SK-N-SH treated with all-trans-retinoic acid at 6 μM for 48 hours (cell line): ENCODE measurements at regions not wholly inside any gene's neighbourhood (a gene's known extent, or its start where the extent isn't known, plus 50 kb on each side); places are given as distances from the start of the nearest gene placed in this dataset.

Experiments
- ATAC-seq: fragments of 200-7000 bp; cut with Tn5 transposase; 3 replicates; pipeline ENCODE4 v1.9.1; 2020; ENCODE audit warnings: mild to moderate bottlenecking, moderate library complexity
- ARNTL ChIP-seq: fragments of 450-650 bp; formaldehyde crosslinking; IDR thresholded peaks from 2 replicates; pipeline ENCODE4 v1.5.0; 2020; ENCODE audit warnings: low read depth, mild to moderate bottlenecking, moderate library complexity, borderline replicate concordance
- BACH2 ChIP-seq: fragments of 250-450 bp; sonication (Bioruptor Pico); IDR thresholded peaks from 2 replicates; pipeline ENCODE4 v1.9.0; 2021; ENCODE audit warnings: mild to moderate bottlenecking, borderline replicate concordance
- CSDC2 ChIP-seq: fragments of 250-450 bp; sonication (Bioruptor Pico); IDR thresholded peaks from 2 replicates; pipeline ENCODE4 v1.5.0; 2020; ENCODE audit warnings: mild to moderate bottlenecking, moderate library complexity
- GLIS3 ChIP-seq: fragments of 250-450 bp; sonication (Bioruptor Pico); IDR thresholded peaks from 2 replicates; pipeline ENCODE4 v1.5.0; 2020; ENCODE audit warnings: mild to moderate bottlenecking, moderate library complexity
- ISL1 ChIP-seq: fragments of 250-450 bp; sonication (Bioruptor Pico); IDR thresholded peaks from 2 replicates; pipeline ENCODE4 v2.1.2; 2022; ENCODE audit warnings: mild to moderate bottlenecking, moderate library complexity
- OSR1 ChIP-seq: fragments of 250-450 bp; sonication (Bioruptor Pico); IDR thresholded peaks from 2 replicates; pipeline ENCODE4 v1.8.0; 2022; ENCODE audit warnings: moderate library complexity, mild to moderate bottlenecking, inconsistent platforms
- PPARA ChIP-seq: fragments of 250-450 bp; sonication (Bioruptor Pico); IDR thresholded peaks from 2 replicates; pipeline ENCODE4 v1.5.0; 2020; ENCODE audit warnings: mild to moderate bottlenecking, borderline replicate concordance
- SNAI2 ChIP-seq: fragments of 250-450 bp; sonication (Bioruptor Pico); IDR thresholded peaks from 2 replicates; pipeline ENCODE4 v1.5.0; 2020; ENCODE audit warnings: mild to moderate bottlenecking, moderate library complexity
- TCF4 ChIP-seq: fragments of 250-450 bp; sonication (Bioruptor Pico); IDR thresholded peaks from 2 replicates; pipeline ENCODE4 v1.8.0; 2021; ENCODE audit warnings: mild to moderate bottlenecking, moderate library complexity, borderline replicate concordance
- TOX ChIP-seq: fragments of 250-450 bp; sonication (Bioruptor Pico); IDR thresholded peaks from 2 replicates; pipeline ENCODE4 v1.8.0; 2021; ENCODE audit warnings: mild to moderate bottlenecking, moderate library complexity, borderline replicate concordance
- ZC3H10 ChIP-seq: fragments of 250-450 bp; sonication (Bioruptor Pico); IDR thresholded peaks from 2 replicates; pipeline ENCODE4 v1.5.1; 2021; ENCODE audit warnings: mild to moderate bottlenecking, moderate library complexity
- ZFP30 ChIP-seq: fragments of 450-650 bp; formaldehyde crosslinking; IDR thresholded peaks from 2 replicates; pipeline ENCODE4 v1.5.0; 2022; ENCODE audit warnings: mild to moderate bottlenecking, moderate library complexity
- ZNF565 ChIP-seq: fragments of 450-650 bp; formaldehyde crosslinking; conservative IDR thresholded peaks from 2 replicates; pipeline ENCODE4 v1.5.0; 2020; ENCODE audit warnings: low read depth, mild to moderate bottlenecking, moderate library complexity
- ZNF70 ChIP-seq: fragments of 450-650 bp; formaldehyde crosslinking; IDR thresholded peaks from 2 replicates; pipeline ENCODE4 v1.5.0; 2020; ENCODE audit warnings: mild to moderate bottlenecking, moderate library complexity
- ZNF8 ChIP-seq: fragments of 450-650 bp; formaldehyde crosslinking; IDR thresholded peaks from 2 replicates; pipeline ENCODE4 v1.5.0; 2020; ENCODE audit warnings: mild to moderate bottlenecking, moderate library complexity
- TF ChIP-seq, protein P1 (sequence below): fragments of 250-450 bp; sonication (Bioruptor Pico); IDR thresholded peaks from 2 replicates; pipeline ENCODE4 v1.5.1; 2021; ENCODE audit warnings: mild to moderate bottlenecking, moderate library complexity
- TF ChIP-seq, protein P2 (sequence below): fragments of 250-450 bp; sonication (Bioruptor Pico); IDR thresholded peaks from 2 replicates; pipeline ENCODE4 v1.8.0; 2020; ENCODE audit warnings: mild to moderate bottlenecking, moderate library complexity, borderline replicate concordance
- TF ChIP-seq, protein P3 (sequence below): fragments of 250-450 bp; sonication (Bioruptor Pico); IDR thresholded peaks from 2 replicates; pipeline ENCODE4 v1.5.1; 2020; ENCODE audit warnings: low read depth, mild to moderate bottlenecking, moderate library complexity
- TF ChIP-seq, protein P4 (sequence below): fragments of 250-450 bp; sonication (Bioruptor Pico); IDR thresholded peaks from 2 replicates; pipeline ENCODE4 v1.5.0; 2020; ENCODE audit warnings: mild to moderate bottlenecking, moderate library complexity
- TF ChIP-seq, protein P5 (sequence below): fragments of 250-450 bp; sonication (Bioruptor Pico); IDR thresholded peaks from 2 replicates; pipeline ENCODE4 v1.8.0; 2021; ENCODE audit warnings: low read depth, mild to moderate bottlenecking, moderate library complexity, borderline replicate concordance

DNA sequence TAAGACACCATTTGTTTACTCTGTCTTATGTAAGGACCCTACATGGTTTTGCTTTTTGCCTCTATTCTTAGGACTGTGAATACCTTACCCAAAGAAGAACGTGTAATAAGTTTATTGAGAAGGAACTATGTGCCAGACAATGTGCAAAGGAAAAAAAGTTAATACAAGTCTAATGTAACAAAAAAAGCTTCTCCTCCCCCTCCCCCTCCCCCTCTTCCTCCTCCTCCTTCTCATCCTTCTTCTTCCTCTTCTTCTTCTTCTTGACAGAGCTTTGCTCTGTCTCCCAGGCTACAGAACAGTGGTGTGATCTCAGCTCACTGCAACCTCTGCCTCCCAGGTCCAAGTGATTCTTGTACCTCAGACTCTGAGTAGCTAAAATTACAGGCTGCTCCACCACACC lies 50.9 kb upstream of the MITF start:
- no peak for ATAC-seq
- no peak for TF ChIP-seq GLIS3 (CRISPR knock-in tag)
- TF ChIP-seq, protein P1, sequence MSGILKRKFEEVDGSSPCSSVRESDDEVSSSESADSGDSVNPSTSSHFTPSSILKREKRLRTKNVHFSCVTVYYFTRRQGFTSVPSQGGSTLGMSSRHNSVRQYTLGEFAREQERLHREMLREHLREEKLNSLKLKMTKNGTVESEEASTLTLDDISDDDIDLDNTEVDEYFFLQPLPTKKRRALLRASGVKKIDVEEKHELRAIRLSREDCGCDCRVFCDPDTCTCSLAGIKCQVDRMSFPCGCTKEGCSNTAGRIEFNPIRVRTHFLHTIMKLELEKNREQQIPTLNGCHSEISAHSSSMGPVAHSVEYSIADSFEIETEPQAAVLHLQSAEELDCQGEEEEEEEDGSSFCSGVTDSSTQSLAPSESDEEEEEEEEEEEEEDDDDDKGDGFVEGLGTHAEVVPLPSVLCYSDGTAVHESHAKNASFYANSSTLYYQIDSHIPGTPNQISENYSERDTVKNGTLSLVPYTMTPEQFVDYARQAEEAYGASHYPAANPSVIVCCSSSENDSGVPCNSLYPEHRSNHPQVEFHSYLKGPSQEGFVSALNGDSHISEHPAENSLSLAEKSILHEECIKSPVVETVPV (CRISPR knock-in tag): no peak
- TF ChIP-seq ZFP30: no peak
- no peak for TF ChIP-seq ZC3H10
- TF ChIP-seq ARNTL: no peak
- TF ChIP-seq, protein P2, sequence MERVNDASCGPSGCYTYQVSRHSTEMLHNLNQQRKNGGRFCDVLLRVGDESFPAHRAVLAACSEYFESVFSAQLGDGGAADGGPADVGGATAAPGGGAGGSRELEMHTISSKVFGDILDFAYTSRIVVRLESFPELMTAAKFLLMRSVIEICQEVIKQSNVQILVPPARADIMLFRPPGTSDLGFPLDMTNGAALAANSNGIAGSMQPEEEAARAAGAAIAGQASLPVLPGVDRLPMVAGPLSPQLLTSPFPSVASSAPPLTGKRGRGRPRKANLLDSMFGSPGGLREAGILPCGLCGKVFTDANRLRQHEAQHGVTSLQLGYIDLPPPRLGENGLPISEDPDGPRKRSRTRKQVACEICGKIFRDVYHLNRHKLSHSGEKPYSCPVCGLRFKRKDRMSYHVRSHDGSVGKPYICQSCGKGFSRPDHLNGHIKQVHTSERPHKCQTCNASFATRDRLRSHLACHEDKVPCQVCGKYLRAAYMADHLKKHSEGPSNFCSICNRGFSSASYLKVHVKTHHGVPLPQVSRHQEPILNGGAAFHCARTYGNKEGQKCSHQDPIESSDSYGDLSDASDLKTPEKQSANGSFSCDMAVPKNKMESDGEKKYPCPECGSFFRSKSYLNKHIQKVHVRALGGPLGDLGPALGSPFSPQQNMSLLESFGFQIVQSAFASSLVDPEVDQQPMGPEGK (CRISPR knock-in tag): no peak
- no peak for TF ChIP-seq ZNF70 (CRISPR knock-in tag)
- TF ChIP-seq ISL1 (CRISPR knock-in tag): no peak
- no peak for TF ChIP-seq CSDC2 (CRISPR knock-in tag)
- no peak for TF ChIP-seq ZNF565 (CRISPR knock-in tag)
- no peak for TF ChIP-seq OSR1 (CRISPR knock-in tag)
- TF ChIP-seq BACH2 (CRISPR knock-in tag): no peak
- TF ChIP-seq ZNF8 (CRISPR knock-in tag): no peak
- no peak for TF ChIP-seq TCF4 (CRISPR knock-in tag)
- TF ChIP-seq PPARA: no peak

DNA sequence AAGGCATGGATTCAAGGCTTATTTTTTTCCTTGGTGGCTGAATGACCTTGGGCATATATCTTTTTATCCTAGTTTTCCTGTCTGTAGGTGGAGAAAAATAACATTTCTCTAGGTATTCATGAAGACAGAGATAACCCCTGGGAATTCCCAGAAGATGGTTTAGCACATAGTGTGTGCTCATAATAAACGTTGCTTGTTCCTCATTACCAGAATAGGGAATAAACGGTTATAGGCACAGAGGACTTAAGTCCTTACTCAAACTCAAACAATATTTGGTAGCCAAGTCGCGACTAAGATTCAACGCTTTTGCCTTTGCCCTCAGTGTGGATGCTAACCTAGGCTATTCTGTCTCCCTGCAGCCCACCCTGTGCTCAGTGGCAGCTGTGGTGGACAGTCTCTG lies 51.6 kb upstream of the MITF start:
- no peak for ATAC-seq
- TF ChIP-seq CSDC2 (CRISPR knock-in tag): no peak
- TF ChIP-seq, protein P3, sequence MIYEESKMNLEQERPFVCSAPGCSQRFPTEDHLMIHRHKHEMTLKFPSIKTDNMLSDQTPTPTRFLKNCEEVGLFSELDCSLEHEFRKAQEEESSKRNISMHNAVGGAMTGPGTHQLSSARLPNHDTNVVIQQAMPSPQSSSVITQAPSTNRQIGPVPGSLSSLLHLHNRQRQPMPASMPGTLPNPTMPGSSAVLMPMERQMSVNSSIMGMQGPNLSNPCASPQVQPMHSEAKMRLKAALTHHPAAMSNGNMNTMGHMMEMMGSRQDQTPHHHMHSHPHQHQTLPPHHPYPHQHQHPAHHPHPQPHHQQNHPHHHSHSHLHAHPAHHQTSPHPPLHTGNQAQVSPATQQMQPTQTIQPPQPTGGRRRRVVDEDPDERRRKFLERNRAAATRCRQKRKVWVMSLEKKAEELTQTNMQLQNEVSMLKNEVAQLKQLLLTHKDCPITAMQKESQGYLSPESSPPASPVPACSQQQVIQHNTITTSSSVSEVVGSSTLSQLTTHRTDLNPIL (CRISPR knock-in tag): no peak
- no peak for TF ChIP-seq OSR1 (CRISPR knock-in tag)
- no peak for TF ChIP-seq ZNF8 (CRISPR knock-in tag)
- no peak for TF ChIP-seq ISL1 (CRISPR knock-in tag)
- TF ChIP-seq SNAI2 (CRISPR knock-in tag): no peak
- TF ChIP-seq, protein P2 (CRISPR knock-in tag): no peak
- no peak for TF ChIP-seq TOX (CRISPR knock-in tag)
- TF ChIP-seq ARNTL: no peak
- TF ChIP-seq ZC3H10: no peak
- TF ChIP-seq, all 23 proteins: peak for 0

DNA sequence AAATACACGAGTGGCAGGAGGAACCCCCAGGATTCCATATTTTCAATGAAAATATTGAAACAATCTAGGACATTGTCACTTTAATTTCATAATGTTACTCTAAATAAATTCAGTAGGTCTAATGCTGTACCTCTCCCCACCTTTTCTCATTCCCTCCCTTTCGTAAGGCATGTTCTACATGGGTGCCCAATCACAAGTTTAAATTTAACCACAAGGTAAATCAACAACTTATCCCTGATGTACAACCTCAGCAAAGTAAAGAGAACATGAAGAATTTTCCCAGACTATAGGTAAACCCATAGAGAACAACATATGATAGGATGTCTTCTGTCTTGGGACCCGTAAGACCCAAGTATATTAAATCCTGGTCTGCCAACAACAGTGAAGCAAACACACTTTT lies 53.2 kb upstream of the MITF start:
- no peak for ATAC-seq
- TF ChIP-seq BACH2 (CRISPR knock-in tag) (no peak), ZNF8 (CRISPR knock-in tag) (no peak), ZNF565 (CRISPR knock-in tag) (no peak), ISL1 (CRISPR knock-in tag) (no peak), TCF4 (CRISPR knock-in tag) (no peak), CSDC2 (CRISPR knock-in tag) (no peak)
- TF ChIP-seq, protein P2 (CRISPR knock-in tag): no peak

DNA sequence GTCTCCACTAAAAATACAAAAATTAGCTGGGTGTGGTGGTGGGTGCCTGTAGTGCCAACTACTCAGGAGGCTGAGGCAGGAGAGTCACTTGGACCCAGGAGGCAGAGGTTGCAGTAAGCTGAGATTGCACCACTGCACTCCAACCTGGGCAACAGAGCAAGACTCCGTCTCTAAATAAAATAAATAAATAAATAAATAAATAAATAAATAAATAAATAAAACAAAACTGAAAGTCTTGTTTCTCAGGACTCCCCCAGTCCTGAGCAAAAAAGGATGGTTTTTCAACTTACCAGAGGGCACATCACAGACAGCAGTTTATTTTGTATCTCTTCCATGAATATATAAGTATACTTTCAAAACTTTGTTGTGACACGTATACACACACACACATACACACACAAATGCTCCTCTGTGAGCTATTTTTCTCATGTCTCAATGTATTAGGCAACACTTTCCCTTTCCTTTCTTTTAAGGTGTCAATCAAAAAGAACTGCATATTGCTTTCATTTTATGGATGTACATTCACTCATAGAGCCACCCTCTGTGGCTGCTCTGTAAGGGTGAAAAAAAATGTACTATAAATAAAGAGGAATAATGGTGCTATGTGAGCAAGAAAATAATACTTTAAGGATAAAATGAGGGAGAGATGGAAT lies 54.8 kb upstream of the MITF start:
- no peak for ATAC-seq
- TF ChIP-seq TCF4 (CRISPR knock-in tag): no peak
- TF ChIP-seq, protein P4, sequence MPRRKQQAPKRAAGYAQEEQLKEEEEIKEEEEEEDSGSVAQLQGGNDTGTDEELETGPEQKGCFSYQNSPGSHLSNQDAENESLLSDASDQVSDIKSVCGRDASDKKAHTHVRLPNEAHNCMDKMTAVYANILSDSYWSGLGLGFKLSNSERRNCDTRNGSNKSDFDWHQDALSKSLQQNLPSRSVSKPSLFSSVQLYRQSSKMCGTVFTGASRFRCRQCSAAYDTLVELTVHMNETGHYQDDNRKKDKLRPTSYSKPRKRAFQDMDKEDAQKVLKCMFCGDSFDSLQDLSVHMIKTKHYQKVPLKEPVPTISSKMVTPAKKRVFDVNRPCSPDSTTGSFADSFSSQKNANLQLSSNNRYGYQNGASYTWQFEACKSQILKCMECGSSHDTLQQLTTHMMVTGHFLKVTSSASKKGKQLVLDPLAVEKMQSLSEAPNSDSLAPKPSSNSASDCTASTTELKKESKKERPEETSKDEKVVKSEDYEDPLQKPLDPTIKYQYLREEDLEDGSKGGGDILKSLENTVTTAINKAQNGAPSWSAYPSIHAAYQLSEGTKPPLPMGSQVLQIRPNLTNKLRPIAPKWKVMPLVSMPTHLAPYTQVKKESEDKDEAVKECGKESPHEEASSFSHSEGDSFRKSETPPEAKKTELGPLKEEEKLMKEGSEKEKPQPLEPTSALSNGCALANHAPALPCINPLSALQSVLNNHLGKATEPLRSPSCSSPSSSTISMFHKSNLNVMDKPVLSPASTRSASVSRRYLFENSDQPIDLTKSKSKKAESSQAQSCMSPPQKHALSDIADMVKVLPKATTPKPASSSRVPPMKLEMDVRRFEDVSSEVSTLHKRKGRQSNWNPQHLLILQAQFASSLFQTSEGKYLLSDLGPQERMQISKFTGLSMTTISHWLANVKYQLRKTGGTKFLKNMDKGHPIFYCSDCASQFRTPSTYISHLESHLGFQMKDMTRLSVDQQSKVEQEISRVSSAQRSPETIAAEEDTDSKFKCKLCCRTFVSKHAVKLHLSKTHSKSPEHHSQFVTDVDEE (CRISPR knock-in tag): no peak
- TF ChIP-seq SNAI2 (CRISPR knock-in tag): no peak
- TF ChIP-seq, protein P5, sequence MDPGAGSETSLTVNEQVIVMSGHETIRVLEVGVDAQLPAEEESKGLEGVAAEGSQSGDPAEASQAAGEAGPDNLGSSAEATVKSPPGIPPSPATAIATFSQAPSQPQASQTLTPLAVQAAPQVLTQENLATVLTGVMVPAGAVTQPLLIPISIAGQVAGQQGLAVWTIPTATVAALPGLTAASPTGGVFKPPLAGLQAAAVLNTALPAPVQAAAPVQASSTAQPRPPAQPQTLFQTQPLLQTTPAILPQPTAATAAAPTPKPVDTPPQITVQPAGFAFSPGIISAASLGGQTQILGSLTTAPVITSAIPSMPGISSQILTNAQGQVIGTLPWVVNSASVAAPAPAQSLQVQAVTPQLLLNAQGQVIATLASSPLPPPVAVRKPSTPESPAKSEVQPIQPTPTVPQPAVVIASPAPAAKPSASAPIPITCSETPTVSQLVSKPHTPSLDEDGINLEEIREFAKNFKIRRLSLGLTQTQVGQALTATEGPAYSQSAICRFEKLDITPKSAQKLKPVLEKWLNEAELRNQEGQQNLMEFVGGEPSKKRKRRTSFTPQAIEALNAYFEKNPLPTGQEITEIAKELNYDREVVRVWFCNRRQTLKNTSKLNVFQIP (CRISPR knock-in tag): no peak
- no peak for TF ChIP-seq CSDC2 (CRISPR knock-in tag)
- TF ChIP-seq ARNTL: no peak
